Astrocyte (in vitro differentiated cells and primary cell): ENCODE measurements at regions not wholly inside any gene's neighbourhood (a gene's known extent, or its start where the extent isn't known, plus 50 kb on each side); places are given as distances from the start of the nearest gene placed in this dataset.

ENCODE experiments used
- EZH2 ChIP-seq: IDR thresholded peaks from 2 replicates; pipeline ENCODE4 v1.6.1; 2012; ENCODE audit warnings: mild to moderate bottlenecking, low read length, inconsistent platforms; ENCODE audit not compliant: insufficient read depth
- TF ChIP-seq, protein P1 (sequence below): IDR thresholded peaks from 2 replicates; pipeline ENCODE4 v1.5.1; 2011; ENCODE audit warnings: low read depth, mild to moderate bottlenecking, inconsistent platforms, low read length, moderate library complexity; ENCODE audit not compliant: insufficient read depth

DNA sequence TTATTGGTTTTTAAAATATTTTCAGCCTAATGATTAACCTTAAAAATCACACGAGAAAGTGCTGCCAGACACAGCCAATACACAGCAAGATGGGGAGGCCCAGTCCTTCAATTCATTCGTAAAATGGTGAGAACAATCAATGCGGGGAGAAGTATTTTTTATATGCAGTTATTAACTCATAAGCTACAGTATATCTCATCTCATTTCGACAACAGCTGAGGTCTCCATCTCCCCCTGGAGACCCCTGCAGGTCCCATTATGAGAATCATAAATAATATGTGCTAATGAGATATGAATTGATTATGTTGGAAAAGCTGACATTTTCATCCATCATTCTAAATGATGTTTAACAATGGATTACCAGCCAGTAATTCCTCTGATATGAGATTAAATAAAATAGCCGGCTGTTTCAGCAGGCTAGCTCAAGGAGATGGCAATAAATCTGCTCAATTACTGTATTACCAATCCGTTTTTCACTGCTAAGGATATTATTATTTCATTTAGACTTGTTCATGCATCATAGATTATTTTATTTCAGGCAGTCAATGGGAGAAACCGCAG is 535.8 kb downstream of the GALR1 start:
- TF ChIP-seq, protein P1, sequence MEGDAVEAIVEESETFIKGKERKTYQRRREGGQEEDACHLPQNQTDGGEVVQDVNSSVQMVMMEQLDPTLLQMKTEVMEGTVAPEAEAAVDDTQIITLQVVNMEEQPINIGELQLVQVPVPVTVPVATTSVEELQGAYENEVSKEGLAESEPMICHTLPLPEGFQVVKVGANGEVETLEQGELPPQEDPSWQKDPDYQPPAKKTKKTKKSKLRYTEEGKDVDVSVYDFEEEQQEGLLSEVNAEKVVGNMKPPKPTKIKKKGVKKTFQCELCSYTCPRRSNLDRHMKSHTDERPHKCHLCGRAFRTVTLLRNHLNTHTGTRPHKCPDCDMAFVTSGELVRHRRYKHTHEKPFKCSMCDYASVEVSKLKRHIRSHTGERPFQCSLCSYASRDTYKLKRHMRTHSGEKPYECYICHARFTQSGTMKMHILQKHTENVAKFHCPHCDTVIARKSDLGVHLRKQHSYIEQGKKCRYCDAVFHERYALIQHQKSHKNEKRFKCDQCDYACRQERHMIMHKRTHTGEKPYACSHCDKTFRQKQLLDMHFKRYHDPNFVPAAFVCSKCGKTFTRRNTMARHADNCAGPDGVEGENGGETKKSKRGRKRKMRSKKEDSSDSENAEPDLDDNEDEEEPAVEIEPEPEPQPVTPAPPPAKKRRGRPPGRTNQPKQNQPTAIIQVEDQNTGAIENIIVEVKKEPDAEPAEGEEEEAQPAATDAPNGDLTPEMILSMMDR, result no peak
- no peak for TF ChIP-seq EZH2
